ENCODE measurements at regions not wholly inside any gene's neighbourhood (a gene's known extent, or its start where the extent isn't known, plus 50 kb on each side); places are given as distances from the start of the nearest gene placed in this dataset.

DNA sequence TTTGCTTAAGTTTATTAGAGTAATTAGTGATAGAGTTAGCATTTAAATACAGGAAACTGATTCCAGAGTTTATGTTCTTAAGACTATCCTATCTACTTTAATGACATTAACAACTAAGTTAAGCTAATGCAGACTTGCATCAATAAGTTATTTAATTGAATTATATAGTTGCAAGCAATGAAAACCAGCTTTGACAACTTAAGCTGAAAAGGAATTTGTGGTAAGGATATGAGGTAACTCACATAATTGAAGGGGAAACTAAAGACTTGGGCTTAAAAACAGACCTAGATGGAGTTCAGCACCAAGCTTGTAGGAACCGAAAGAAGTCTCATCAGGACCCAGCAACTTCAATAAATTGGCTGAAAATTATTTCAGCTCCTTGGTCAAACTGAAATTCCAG, 222.3 kb downstream of the IBTK start:
- TF ChIP-seq, protein P1, sequence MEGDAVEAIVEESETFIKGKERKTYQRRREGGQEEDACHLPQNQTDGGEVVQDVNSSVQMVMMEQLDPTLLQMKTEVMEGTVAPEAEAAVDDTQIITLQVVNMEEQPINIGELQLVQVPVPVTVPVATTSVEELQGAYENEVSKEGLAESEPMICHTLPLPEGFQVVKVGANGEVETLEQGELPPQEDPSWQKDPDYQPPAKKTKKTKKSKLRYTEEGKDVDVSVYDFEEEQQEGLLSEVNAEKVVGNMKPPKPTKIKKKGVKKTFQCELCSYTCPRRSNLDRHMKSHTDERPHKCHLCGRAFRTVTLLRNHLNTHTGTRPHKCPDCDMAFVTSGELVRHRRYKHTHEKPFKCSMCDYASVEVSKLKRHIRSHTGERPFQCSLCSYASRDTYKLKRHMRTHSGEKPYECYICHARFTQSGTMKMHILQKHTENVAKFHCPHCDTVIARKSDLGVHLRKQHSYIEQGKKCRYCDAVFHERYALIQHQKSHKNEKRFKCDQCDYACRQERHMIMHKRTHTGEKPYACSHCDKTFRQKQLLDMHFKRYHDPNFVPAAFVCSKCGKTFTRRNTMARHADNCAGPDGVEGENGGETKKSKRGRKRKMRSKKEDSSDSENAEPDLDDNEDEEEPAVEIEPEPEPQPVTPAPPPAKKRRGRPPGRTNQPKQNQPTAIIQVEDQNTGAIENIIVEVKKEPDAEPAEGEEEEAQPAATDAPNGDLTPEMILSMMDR (IDR thresholded peaks at IDR 0.05), result no peak
- no peak for TF ChIP-seq POLR2A (IDR thresholded peaks at IDR 0.05)
